ENCODE measurements at regions not wholly inside any gene's neighbourhood (a gene's known extent, or its start where the extent isn't known, plus 50 kb on each side); places are given as distances from the start of the nearest gene placed in this dataset.

GRCh38 chr2:12407160-12407559 lies 309.6 kb upstream of the TRIB2 start:
- TF ChIP-seq, protein P1, sequence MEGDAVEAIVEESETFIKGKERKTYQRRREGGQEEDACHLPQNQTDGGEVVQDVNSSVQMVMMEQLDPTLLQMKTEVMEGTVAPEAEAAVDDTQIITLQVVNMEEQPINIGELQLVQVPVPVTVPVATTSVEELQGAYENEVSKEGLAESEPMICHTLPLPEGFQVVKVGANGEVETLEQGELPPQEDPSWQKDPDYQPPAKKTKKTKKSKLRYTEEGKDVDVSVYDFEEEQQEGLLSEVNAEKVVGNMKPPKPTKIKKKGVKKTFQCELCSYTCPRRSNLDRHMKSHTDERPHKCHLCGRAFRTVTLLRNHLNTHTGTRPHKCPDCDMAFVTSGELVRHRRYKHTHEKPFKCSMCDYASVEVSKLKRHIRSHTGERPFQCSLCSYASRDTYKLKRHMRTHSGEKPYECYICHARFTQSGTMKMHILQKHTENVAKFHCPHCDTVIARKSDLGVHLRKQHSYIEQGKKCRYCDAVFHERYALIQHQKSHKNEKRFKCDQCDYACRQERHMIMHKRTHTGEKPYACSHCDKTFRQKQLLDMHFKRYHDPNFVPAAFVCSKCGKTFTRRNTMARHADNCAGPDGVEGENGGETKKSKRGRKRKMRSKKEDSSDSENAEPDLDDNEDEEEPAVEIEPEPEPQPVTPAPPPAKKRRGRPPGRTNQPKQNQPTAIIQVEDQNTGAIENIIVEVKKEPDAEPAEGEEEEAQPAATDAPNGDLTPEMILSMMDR (IDR thresholded peaks at IDR 0.05), result no peak
- Mint-ChIP-seq H3K27ac (no peak overlapping the region), H3K36me3 (ENCODE audit: low read depth) (peaks cover 11% of the 10 kb centered on the region)

GRCh38 chr2:12412898-12413305 lies 303.8 kb upstream of the TRIB2 start:
- Mint-ChIP-seq H3K36me3 (ENCODE audit: low read depth) (no peaks in the 10 kb centered on the region), H3K27ac (no peak overlapping the region)
- DNase-seq, result no peak

More at GRCh38 chr2:12407160-12407559, 309.6 kb upstream of the TRIB2 start:
- Mint-ChIP-seq H3K27me3 (ENCODE audit: insufficient read depth) (peaks cover 8% of the 10 kb centered on the region; the same call in 1 of the 2 replicates), H3K4me1 (ENCODE audit: low read depth) (no peaks in the 10 kb centered on the region), H3K9me3 (peaks cover 9% of the 10 kb centered on the region; the same call in 1 of the 2 replicates), H3K4me3 (no peak overlapping the region)
- no peak for DNase-seq

GRCh38 chr2:12415536-12415935 lies 301.2 kb upstream of the TRIB2 start:
- Mint-ChIP-seq H3K36me3 (ENCODE audit: low read depth) (no peaks in the 10 kb centered on the region), H3K27me3 (ENCODE audit: insufficient read depth) (peaks cover under 1% of the 10 kb centered on the region; the same call in 1 of the 2 replicates), H3K27ac (no peak overlapping the region), H3K9me3 (no peaks in the 10 kb centered on the region), H3K4me1 (ENCODE audit: low read depth) (peaks cover 16% of the 10 kb centered on the region), H3K4me3 (no peak overlapping the region)
- TF ChIP-seq, protein P1 (IDR thresholded peaks at IDR 0.05), result no peak
- no peak for DNase-seq

More at GRCh38 chr2:12412898-12413305, 303.8 kb upstream of the TRIB2 start:
- peaks cover 4% of the 10 kb centered on the region; the same call in 1 of the 2 replicates for H3K27me3 Mint-ChIP-seq (ENCODE audit: insufficient read depth)
- no peak overlapping the region for H3K4me3 Mint-ChIP-seq
- TF ChIP-seq, protein P1 (IDR thresholded peaks at IDR 0.05), result no peak
- no peaks in the 10 kb centered on the region for H3K9me3 Mint-ChIP-seq
- H3K4me1 Mint-ChIP-seq (ENCODE audit: low read depth), result peaks cover 16% of the 10 kb centered on the region

DNA sequence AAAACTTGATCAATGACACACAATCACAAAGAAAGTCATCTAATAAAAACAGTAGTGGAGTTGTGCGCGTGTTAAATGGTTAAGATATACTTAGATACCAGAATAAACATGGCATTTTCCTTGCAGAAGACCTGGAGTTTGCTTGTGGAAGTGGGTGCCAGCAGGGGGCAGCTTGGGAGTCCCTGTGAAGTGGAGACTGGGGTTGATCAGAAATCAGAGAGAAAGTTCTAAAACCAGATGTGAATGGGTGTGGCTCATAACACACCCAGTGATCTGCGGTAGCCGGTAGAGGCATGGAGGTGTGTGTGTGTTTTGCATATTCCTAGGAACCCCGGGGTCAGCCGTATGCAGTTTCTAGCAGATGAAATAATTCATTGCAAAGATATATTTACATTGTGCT lies 300.1 kb upstream of the TRIB2 start:
- no peaks in the 10 kb centered on the region for H3K9me3 Mint-ChIP-seq
- DNase-seq, result no peak
- H3K4me3 Mint-ChIP-seq, result no peak overlapping the region
- no peaks in the 10 kb centered on the region for H3K36me3 Mint-ChIP-seq (ENCODE audit: low read depth)
- no peak overlapping the region for H3K27ac Mint-ChIP-seq
- TF ChIP-seq, protein P1 (IDR thresholded peaks at IDR 0.05), result peak; percentile 77
- H3K4me1 Mint-ChIP-seq (ENCODE audit: low read depth), result peaks cover 16% of the 10 kb centered on the region
- no peaks in the 10 kb centered on the region; the same call in 1 of the 2 replicates for H3K27me3 Mint-ChIP-seq (ENCODE audit: insufficient read depth)

GRCh38 chr2:12417786-12418185 lies 298.9 kb upstream of the TRIB2 start:
- DNase-seq, result no peak
- Mint-ChIP-seq H3K27me3 (ENCODE audit: insufficient read depth) (peaks cover 2% of the 10 kb centered on the region), H3K4me1 (ENCODE audit: low read depth) (peaks cover 12% of the 10 kb centered on the region), H3K27ac (no peak overlapping the region), H3K4me3 (no peak overlapping the region), H3K9me3 (no peaks in the 10 kb centered on the region), H3K36me3 (ENCODE audit: low read depth) (no peaks in the 10 kb centered on the region)
- TF ChIP-seq, protein P1 (IDR thresholded peaks at IDR 0.05), result no peak

DNA sequence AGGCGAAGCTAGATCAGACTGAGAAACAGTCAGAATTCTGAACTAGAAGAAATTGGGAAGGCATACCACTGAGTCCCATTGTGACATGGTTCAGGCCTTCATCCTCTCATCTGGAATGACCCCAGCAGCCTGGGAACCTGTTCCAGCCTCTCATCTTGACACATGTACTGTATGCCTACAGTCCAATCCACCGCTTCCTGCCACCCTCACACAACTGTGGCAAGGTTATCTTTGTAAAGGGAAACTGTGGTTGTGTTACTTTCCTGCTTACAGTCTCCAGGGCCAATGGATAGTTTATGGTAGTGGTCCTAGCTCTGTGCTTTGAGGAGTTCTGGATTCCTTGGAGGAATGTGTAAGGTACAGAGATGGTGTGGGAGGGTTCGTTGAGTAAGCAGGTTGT lies 296.9 kb upstream of the TRIB2 start:
- Mint-ChIP-seq H3K4me3 (no peak overlapping the region), H3K4me1 (ENCODE audit: low read depth) (peaks cover 15% of the 10 kb centered on the region), H3K27me3 (ENCODE audit: insufficient read depth) (peaks cover 2% of the 10 kb centered on the region), H3K9me3 (no peaks in the 10 kb centered on the region), H3K36me3 (ENCODE audit: low read depth) (no peaks in the 10 kb centered on the region), H3K27ac (no peak overlapping the region)
- TF ChIP-seq, protein P1 (IDR thresholded peaks at IDR 0.05), result no peak
- no peak for DNase-seq

Measured in HFFc6 (cell line).